HG03439 (cell line): ENCODE measurements at regions not wholly inside any gene's neighbourhood (a gene's known extent, or its start where the extent isn't known, plus 50 kb on each side); places are given as distances from the start of the nearest gene placed in this dataset.
"Not testable (repeated sequence)": the region's sequence is repeated elsewhere in the genome, so short reads cannot be mapped to it uniquely, and the experiment has no call there.

ENCODE experiments used
- ATAC-seq: cut with Tn5 transposase; IDR thresholded peaks from one replicate; pipeline ENCODE4 v1.9.1; 2021; ENCODE audit warnings: mild to moderate bottlenecking, moderate library complexity; ENCODE audit not compliant: unreplicated experiment

DNA sequence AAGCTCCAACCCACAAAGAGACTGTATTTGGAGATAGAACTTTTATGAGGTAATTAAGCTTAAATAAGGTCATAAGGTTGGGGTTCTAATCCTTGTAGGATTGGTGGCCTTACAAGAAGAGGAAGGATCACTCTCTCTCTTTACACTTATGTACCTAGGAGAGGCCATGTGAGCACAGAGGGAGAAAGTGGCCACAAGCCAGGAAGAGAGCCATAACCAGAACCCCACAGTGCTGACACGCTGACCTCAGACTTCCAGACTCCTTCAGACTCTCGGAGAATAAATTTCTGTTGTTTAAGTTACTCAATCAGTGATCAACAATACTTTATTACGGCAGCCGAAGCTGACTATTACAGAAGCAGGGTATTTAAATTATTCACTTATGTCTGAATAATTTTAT, 430.5 kb upstream of the EPHA7 start:
- no peak for ATAC-seq

- ATAC-seq = no peak
These were observed 428.8 kb upstream of the EPHA7 start for GRCh38 chr6:93848031-93848742.

- ATAC-seq = no peak
These were observed 422.8 kb upstream of the EPHA7 start for GRCh38 chr6:93842178-93842577.

GRCh38 chr6:93835451-93836145, 416.2 kb upstream of the EPHA7 start:
- ATAC-seq = not testable (repeated sequence)

GRCh38 chr6:93835026-93835425, 415.7 kb upstream of the EPHA7 start:
- not testable (repeated sequence) for ATAC-seq

GRCh38 chr6:93833326-93833725, 414.0 kb upstream of the EPHA7 start:
- not testable (repeated sequence) for ATAC-seq

DNA sequence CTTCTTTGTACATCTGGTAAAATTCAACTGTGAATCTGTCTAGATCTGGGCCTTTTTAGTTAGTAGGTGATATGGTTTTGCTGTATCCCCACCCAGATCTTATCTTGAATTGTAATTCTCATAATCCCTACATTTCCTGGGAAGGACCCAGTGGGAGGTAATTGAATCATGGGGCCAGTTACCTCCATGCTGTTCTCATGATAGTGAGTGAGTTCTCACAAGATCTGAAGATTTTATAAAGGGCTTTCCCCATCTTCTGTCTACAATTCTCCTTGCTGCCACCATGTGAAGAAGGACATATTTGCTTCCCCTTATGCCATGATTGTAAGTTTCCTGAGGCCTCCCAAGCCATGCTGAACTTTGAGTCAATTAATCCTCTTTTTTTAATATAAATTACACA, 410.4 kb upstream of the EPHA7 start:
- ATAC-seq = not testable (repeated sequence)

- no peak for ATAC-seq
These were observed 409.6 kb upstream of the EPHA7 start for GRCh38 chr6:93829009-93829408.

DNA sequence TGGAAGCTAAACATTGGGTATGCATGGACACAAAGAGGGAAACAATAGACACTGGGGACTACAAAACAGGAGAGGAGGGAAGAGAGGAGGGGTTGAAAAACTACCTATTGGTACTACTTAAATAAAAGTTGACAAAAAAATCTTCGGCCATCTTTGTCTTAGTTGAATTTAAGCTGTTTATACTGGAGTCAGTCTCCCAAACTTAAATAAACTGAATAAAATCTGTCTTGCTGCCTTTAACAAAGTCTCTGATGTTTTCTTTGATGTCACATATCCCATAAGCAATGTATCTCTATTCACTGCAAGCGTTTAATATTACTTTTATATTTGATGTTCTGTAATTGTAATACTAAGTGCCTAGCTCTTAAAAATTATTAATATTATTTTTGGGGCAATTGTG, 409.2 kb upstream of the EPHA7 start:
- no peak for ATAC-seq

DNA sequence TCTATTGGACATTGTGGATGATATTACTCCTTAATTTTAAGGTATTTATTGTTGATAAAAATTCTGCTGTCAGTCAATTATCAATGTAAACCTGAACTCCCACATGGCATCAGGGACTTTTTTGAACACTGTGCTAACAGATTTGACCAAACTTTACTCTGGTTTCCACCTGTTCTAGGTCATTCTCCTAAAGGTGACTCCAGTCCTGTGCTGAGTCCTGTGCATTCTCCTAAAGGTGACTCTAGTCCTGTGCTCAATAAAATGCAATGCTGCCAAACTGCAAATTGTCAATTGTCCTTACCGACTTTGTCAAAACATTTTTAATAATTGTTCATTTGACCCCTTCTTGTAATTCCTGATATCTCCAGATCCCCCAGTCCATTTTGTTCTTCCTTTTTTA, 408.4 kb upstream of the EPHA7 start:
- no peak for ATAC-seq

DNA sequence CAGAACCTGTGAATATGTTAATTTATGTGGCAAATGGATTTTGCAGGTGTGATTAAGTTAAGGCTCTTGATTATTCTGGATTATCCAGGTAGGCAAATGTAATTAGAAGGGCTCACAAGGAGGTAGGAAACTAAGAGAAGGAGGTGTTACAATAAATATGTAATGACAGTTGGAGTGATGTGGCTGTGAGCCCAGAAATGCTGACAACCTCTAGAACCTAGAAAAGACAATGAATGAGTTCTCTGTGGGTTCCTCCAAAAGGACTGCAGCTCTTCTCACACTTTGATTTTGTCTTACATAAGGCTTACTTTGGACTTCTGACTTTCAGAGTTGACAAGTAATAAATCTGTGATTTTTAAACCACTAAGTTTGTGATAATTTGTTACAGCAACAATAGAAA, 406.6 kb upstream of the EPHA7 start:
- ATAC-seq = no peak

DNA sequence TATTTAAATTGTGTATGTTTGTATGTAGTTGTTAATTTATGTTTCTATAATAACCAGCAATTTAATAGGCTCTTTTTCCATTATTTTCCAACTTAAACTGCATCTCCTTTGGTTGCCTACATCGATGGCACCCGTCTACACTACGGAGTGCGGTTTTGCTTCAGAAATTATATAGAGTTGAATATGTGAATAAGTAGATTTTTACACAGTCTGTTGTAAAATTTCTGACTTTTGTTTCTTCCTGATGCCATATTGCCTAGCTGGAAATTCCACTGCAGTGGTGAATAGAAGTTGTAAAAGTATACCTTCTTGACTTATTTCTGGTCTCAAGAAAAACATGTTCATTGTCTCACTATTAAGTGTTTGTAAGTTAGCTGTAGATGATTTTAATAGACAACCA, 404.1 kb upstream of the EPHA7 start:
- no peak for ATAC-seq

GRCh38 chr6:93822434-93823265, 403.3 kb upstream of the EPHA7 start:
- ATAC-seq = no peak

- no peak for ATAC-seq
These were observed 402.6 kb upstream of the EPHA7 start for GRCh38 chr6:93821953-93822352.

- ATAC-seq = no peak
These were observed 401.2 kb upstream of the EPHA7 start for GRCh38 chr6:93820465-93821082.

- no peak for ATAC-seq
These were observed 399.8 kb upstream of the EPHA7 start for GRCh38 chr6:93819189-93819588.

- no peak for ATAC-seq
These were observed 398.6 kb upstream of the EPHA7 start for GRCh38 chr6:93817937-93818336.

DNA sequence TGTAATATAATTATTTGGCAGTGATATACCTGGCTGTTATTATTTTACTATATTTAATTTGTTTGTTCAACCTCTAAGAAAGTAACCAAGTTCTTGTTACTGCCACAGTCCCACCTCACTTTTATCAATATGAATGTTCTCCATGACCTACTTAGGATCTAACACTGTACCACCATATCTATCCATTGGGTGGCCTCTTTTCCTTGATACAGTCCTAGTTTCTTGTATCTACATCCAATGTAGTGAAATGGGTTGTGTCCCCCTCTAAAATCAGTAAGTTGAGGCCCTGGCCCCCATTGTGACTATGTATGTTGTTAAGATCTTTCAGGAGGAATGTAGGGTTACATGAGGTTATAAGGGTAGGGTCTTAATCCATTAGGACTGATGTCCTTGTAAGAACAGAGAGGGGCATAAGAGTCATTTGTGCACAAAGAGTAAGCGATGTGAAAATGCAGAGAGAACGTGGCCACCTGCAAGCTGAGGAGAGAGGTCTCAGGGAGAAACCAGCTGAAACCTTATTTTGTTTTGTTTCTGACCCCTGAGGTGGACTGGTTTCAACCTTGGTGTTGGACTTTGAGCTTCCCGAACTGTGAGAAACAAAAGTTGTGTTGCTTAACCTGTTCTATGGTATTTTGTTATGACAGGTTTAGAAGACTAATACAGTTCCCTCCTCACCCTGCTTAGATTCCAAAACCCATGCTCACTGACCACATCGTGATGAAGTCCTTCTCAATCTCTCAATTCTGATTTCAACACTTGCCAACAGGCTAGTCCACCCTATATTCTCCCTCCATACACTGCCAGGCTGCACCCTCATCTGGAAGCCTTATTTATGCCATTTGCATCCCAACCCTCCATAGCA, 387.3 kb upstream of the EPHA7 start:
- no peak for ATAC-seq

DNA sequence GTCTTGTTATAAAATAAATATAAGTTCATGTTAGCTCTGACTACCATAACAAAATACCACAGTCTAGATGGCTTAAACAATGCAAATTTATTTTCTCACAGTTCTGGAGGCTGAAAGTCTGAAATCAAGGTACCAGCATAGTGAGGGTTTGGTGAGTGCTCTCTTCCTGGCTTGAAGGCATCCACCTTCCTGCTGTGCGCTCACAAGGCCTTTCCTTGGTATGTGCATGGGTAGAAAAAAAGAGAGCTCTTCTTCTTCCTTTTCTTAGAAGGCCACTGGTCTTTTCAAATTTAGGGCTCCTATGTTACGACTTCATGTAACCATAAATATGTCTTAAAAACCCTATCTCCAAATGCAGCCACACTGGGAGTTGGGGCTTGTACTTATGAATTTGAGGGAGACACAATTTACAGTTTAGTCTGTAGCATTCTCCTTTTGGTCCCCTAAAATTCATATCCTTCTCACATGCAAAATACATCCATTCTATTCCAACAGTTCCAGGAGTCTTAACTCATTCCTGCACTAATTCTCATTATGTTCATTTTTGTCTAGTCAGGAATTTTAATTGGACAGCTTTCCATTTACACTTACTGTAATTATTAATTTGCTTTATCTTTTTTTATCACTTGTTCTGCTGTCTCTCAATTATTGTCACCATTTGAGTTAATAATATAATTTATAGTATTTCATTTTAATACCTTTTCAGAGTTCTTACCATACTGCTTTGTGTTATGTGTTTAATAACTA, 381.9 kb upstream of the EPHA7 start:
- ATAC-seq = no peak

DNA sequence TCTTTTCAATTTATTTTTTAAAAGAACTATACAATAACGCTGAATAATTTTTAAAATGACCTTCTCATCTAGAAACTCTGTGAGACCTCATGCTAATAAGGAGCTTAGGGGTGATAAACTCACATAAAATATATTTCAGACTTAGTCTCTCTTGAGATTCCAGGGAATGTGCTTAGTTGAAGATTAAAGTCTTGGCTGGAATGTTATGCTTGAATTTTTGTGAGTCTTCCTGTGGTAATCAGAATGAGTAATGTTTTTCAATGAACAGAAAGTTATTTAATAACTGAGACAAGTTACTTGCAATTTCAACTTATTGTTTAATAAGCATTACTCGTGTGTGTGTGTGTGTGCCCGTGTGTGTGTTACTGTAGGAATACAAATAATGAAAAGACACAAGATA, 379.9 kb upstream of the EPHA7 start:
- no peak for ATAC-seq
